Ovary (tissue), 3 donors: ENCODE measurements at regions not wholly inside any gene's neighbourhood (a gene's known extent, or its start where the extent isn't known, plus 50 kb on each side); places are given as distances from the start of the nearest gene placed in this dataset.

ENCODE experiments used
- POLR2A ChIP-seq: fragments of 450-650 bp; IDR thresholded peaks from one replicate; pipeline ENCODE4 v1.6.1; 2017; ENCODE audit warnings: antibody characterized with exemption, mild to moderate bottlenecking, moderate library complexity
- TF ChIP-seq, protein P1 (sequence below), 3 donors: fragments of 450-650 bp in 2 of 3; fragments of 200-600 bp in 1 of 3; IDR thresholded peaks; one replicate each; pipeline versions ENCODE4 v1.5.1 to v1.8.0; 2016 to 2022; ENCODE audit warnings: antibody characterized with exemption in 3 of 3, mild to moderate bottlenecking in 1 of 3
- donor health status: DM: no; HTN: no; CAD: no.

DNA sequence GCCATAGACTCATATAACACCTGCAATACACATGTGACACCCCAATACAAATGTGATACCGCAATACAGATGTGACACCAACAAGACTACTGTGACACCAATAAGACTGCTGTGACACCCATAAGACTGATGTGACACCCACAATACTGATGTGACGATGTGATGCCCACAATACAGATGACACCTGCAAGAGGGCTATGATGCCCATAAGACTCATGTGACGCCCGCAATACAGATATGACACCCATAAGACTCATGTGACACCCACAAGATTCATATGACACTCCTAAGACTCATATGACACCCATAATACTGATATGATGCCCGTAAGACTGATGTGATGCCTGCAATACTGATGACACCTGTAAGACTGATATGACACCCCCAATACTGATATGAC, 113.0 kb downstream of the MRPL57 start:
- TF ChIP-seq, protein P1, sequence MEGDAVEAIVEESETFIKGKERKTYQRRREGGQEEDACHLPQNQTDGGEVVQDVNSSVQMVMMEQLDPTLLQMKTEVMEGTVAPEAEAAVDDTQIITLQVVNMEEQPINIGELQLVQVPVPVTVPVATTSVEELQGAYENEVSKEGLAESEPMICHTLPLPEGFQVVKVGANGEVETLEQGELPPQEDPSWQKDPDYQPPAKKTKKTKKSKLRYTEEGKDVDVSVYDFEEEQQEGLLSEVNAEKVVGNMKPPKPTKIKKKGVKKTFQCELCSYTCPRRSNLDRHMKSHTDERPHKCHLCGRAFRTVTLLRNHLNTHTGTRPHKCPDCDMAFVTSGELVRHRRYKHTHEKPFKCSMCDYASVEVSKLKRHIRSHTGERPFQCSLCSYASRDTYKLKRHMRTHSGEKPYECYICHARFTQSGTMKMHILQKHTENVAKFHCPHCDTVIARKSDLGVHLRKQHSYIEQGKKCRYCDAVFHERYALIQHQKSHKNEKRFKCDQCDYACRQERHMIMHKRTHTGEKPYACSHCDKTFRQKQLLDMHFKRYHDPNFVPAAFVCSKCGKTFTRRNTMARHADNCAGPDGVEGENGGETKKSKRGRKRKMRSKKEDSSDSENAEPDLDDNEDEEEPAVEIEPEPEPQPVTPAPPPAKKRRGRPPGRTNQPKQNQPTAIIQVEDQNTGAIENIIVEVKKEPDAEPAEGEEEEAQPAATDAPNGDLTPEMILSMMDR (IDR thresholded peaks at IDR 0.05), result no peak
- TF ChIP-seq POLR2A, result no peak
